ENCODE measurements at regions not wholly inside any gene's neighbourhood (a gene's known extent, or its start where the extent isn't known, plus 50 kb on each side); places are given as distances from the start of the nearest gene placed in this dataset.
"Not testable (repeated sequence)": the region's sequence is repeated elsewhere in the genome, so short reads cannot be mapped to it uniquely, and the experiment has no call there.

- Histone ChIP-seq H3K9me3 (no peaks in the 10 kb centered on the region), H3K4me1 (peaks cover 0 to 18% (median 4%) of the 10 kb centered on the region in 4 donors), H3K27me3 (no peaks in the 10 kb centered on the region), H3K36me3 (no peaks in the 10 kb centered on the region), H3K27ac (peak overlapping the region in 1 of 4 donors; percentile 85), H3K4me3 (no peak overlapping the region)
- ATAC-seq (ENCODE audit: low FRiP score in 2 of 2) (peak in 1 of 2 donors; percentile 63), DNase-seq (peak in 1 of 2 donors; percentile 81)
- TF ChIP-seq POLR2AphosphoS5 (IDR thresholded peaks at IDR 0.05) (no peak), POLR2A (IDR thresholded peaks at IDR 0.05) (no peak), EP300 (IDR thresholded peaks at IDR 0.05) (no peak), CTCF (IDR thresholded peaks at IDR 0.05) (no peak)
- 97 to 98% methylated on average over 16 to 29 of the region's 29 CpGs for WGBS, 2 donors
These were observed 173.9 kb downstream of the LAT start for GRCh38 chr16:29158785-29159184.

GRCh38 chr16:29158031-29158784, 173.4 kb downstream of the LAT start:
- not testable (repeated sequence) for H3K36me3 ChIP-seq, H3K4me3 ChIP-seq, H3K27me3 ChIP-seq, H3K9me3 ChIP-seq
- DNase-seq (peak in 1 of 2 donors; percentile 47), ATAC-seq (ENCODE audit: low FRiP score in 2 of 2) (peak in 1 of 2 donors; percentile 58)
- H3K4me1 ChIP-seq = peaks cover 0 to 18% (median 7%) of the 10 kb centered on the region in 4 donors
- WGBS, 2 donors = 92 to 93% methylated on average over 36 to 37 of the region's 37 CpGs
- H3K27ac ChIP-seq = peak overlapping the region; percentile 81 to 87 (median 83)

GRCh38 chr16:29157051-29157923, 172.4 kb downstream of the LAT start:
- H3K4me1 ChIP-seq = peaks cover 0 to 24% (median 8%) of the 10 kb centered on the region in 4 donors
- H3K9me3 ChIP-seq, H3K4me3 ChIP-seq, H3K36me3 ChIP-seq, H3K27me3 ChIP-seq: not testable (repeated sequence)
- TF ChIP-seq EP300 (IDR thresholded peaks at IDR 0.05) (peak in 1 of 4 donors; percentile 31), CTCF (IDR thresholded peaks at IDR 0.05) (peak in 2 of 6 experiments; percentile 14 to 18), POLR2AphosphoS5 (IDR thresholded peaks at IDR 0.05) (peak; percentile 31 to 46), POLR2A (IDR thresholded peaks at IDR 0.05) (peak in 1 of 4 donors; percentile 57)
- ATAC-seq (ENCODE audit: low FRiP score in 2 of 2) (peak; percentile 51 to 84), DNase-seq (peak; percentile 38 to 41)
- 58% methylated on average over 17 to 22 of the region's 22 CpGs for WGBS, 2 donors
- peak overlapping the region; percentile 81 to 87 (median 83) for H3K27ac ChIP-seq

GRCh38 chr16:29156511-29156910, 171.7 kb downstream of the LAT start:
- WGBS, 2 donors = 57 to 66% methylated on average over 11 of the region's 11 CpGs
- DNase-seq (peak in 1 of 2 donors; percentile 44), ATAC-seq (ENCODE audit: low FRiP score in 2 of 2) (no peak)
- Histone ChIP-seq H3K36me3 (no peaks in the 10 kb centered on the region), H3K27ac (peak overlapping the region; percentile 55 to 85 (median 76)), H3K9me3 (no peaks in the 10 kb centered on the region), H3K4me3 (no peak overlapping the region), H3K4me1 (peaks cover 0 to 30% (median 8%) of the 10 kb centered on the region in 4 donors), H3K27me3 (no peaks in the 10 kb centered on the region)
- TF ChIP-seq POLR2A (IDR thresholded peaks at IDR 0.05) (no peak), EP300 (IDR thresholded peaks at IDR 0.05) (no peak), CTCF (IDR thresholded peaks at IDR 0.05) (no peak), POLR2AphosphoS5 (IDR thresholded peaks at IDR 0.05) (no peak)

- Histone ChIP-seq H3K4me1 (peaks cover 0 to 30% (median 8%) of the 10 kb centered on the region in 4 donors), H3K27ac (peak overlapping the region in 3 of 4 donors; percentile 55 to 85 (median 71))
- DNase-seq = peak in 1 of 2 donors; percentile 56
- H3K9me3 ChIP-seq; H3K4me3 ChIP-seq; ATAC-seq (ENCODE audit: low FRiP score in 2 of 2); H3K27me3 ChIP-seq; H3K36me3 ChIP-seq: not testable (repeated sequence)
- 92 to 99% methylated on average over 15 to 17 of the region's 17 CpGs for WGBS, 2 donors
These were observed 171.0 kb downstream of the LAT start for GRCh38 chr16:29155866-29156200.

- peaks cover 0 to 30% (median 8%) of the 10 kb centered on the region in 4 donors for H3K4me1 ChIP-seq
- peak overlapping the region in 3 of 4 donors; percentile 55 to 85 (median 71) for H3K27ac ChIP-seq
- H3K27me3 ChIP-seq, H3K36me3 ChIP-seq, H3K4me3 ChIP-seq, H3K9me3 ChIP-seq: not testable (repeated sequence)
- 79 to 80% methylated on average over 19 to 29 of the region's 29 CpGs for WGBS, 2 donors
- DNase-seq (peak in 1 of 2 donors; percentile 47), ATAC-seq (ENCODE audit: low FRiP score in 2 of 2) (peak in 1 of 2 donors; percentile 4)
These were observed 170.4 kb downstream of the LAT start for GRCh38 chr16:29155131-29155865.
